Esophagus squamous epithelium (tissue), 4 donors: ENCODE measurements at regions not wholly inside any gene's neighbourhood (a gene's known extent, or its start where the extent isn't known, plus 50 kb on each side); places are given as distances from the start of the nearest gene placed in this dataset.

Source experiments
- CTCF ChIP-seq, 6 experiments: fragments of 450-650 bp in 4 of 6; fragments of 200-600 bp in 2 of 6; sonication (generic) in 2 of 6; IDR thresholded peaks; one replicate each; pipeline ENCODE4 v1.5.1; 2016 to 2019; ENCODE audit warnings: antibody characterized with exemption in 6 of 6, mild to moderate bottlenecking in 4 of 6, moderate library complexity in 4 of 6
- POLR2A ChIP-seq, 4 donors: fragments of 450-650 bp; IDR thresholded peaks; one replicate each; pipeline ENCODE4 v1.6.1; 2017; ENCODE audit warnings: antibody characterized with exemption in 4 of 4, mild to moderate bottlenecking in 4 of 4, moderate library complexity in 3 of 4

- TF ChIP-seq CTCF (IDR thresholded peaks at IDR 0.05) (no peak), POLR2A (IDR thresholded peaks at IDR 0.05) (no peak)
These were observed 95.4 kb upstream of the FRG1 start for GRCh38 chr4:189845145-189845846.
